ENCODE measurements at regions not wholly inside any gene's neighbourhood (a gene's known extent, or its start where the extent isn't known, plus 50 kb on each side); places are given as distances from the start of the nearest gene placed in this dataset.

- no peak for DNase-seq (ENCODE audit: low spot score)
Measured at GRCh38 chr15:99440551-99441443, 125.0 kb upstream of the MEF2A start.

GRCh38 chr15:99441444-99441800, 124.4 kb upstream of the MEF2A start:
- no peak for DNase-seq (ENCODE audit: low spot score)

- DNase-seq (ENCODE audit: low spot score): no peak
Measured at GRCh38 chr15:99441871-99442251, 123.9 kb upstream of the MEF2A start.

GRCh38 chr15:99442252-99442897, 123.4 kb upstream of the MEF2A start:
- DNase-seq (ENCODE audit: low spot score): no peak

GRCh38 chr15:99443056-99443756, 122.6 kb upstream of the MEF2A start:
- DNase-seq (ENCODE audit: low spot score): no peak

GRCh38 chr15:99443768-99444446, 121.9 kb upstream of the MEF2A start:
- DNase-seq (ENCODE audit: low spot score): no peak

- DNase-seq (ENCODE audit: low spot score): no peak
Measured at GRCh38 chr15:99445272-99445850, 120.4 kb upstream of the MEF2A start.

- DNase-seq (ENCODE audit: low spot score): no peak
Measured at GRCh38 chr15:99446565-99447496, 119.0 kb upstream of the MEF2A start.

GRCh38 chr15:99447497-99448371, 118.0 kb upstream of the MEF2A start:
- DNase-seq (ENCODE audit: low spot score): peak; percentile 47

- no peak for DNase-seq (ENCODE audit: low spot score)
Measured at GRCh38 chr15:99449514-99449913, 116.3 kb upstream of the MEF2A start.

- no peak for DNase-seq (ENCODE audit: low spot score)
Measured at GRCh38 chr15:99450896-99451358, 114.9 kb upstream of the MEF2A start.

- no peak for DNase-seq (ENCODE audit: low spot score)
Measured at GRCh38 chr15:99451484-99451883, 114.3 kb upstream of the MEF2A start.

GRCh38 chr15:99452010-99452409, 113.8 kb upstream of the MEF2A start:
- DNase-seq (ENCODE audit: low spot score): no peak

- DNase-seq (ENCODE audit: low spot score): peak; percentile 35
Measured at GRCh38 chr15:99452728-99453636, 112.8 kb upstream of the MEF2A start.

- no peak for DNase-seq (ENCODE audit: low spot score)
Measured at GRCh38 chr15:99453637-99454030, 112.2 kb upstream of the MEF2A start.

GRCh38 chr15:99454107-99454809, 111.5 kb upstream of the MEF2A start:
- no peak for DNase-seq (ENCODE audit: low spot score)

GRCh38 chr15:99454941-99455788, 110.6 kb upstream of the MEF2A start:
- no peak for DNase-seq (ENCODE audit: low spot score)

Measured in germinal center (tissue), 1 donor.